Activated naive CD4-positive, alpha-beta T cell treated with anti-CD3 and anti-CD28 coated beads, Interleukin-2, amount 10 ng/mL, durations not matched to agents 7 days and 5 days (primary cell): ENCODE measurements at regions not wholly inside any gene's neighbourhood (a gene's known extent, or its start where the extent isn't known, plus 50 kb on each side); places are given as distances from the start of the nearest gene placed in this dataset.
"Not testable (repeated sequence)": the region's sequence is repeated elsewhere in the genome, so short reads cannot be mapped to it uniquely, and the experiment has no call there.

ENCODE experiments used
- CTCF ChIA-PET: fragments of 350-600 bp; sonication (Branson Sonifier 250); formaldehyde crosslinking; loops from one replicate; lab custom pipeline; 2021; ENCODE audit warnings: antibody characterized with exemption; lab: Charles Lee
- DNase-seq: peaks from one replicate; pipeline ENCODE4 v3.0.0-alpha.2; 2020
- H3K27ac Mint-ChIP-seq: one replicate; pipeline ENCODE4 v1.8.0; 2021; ENCODE audit warnings: mild to moderate bottlenecking, moderate library complexity, mixed read lengths
- H3K27me3 Mint-ChIP-seq: one replicate; pipeline ENCODE4 v1.8.0; 2021; ENCODE audit warnings: mild to moderate bottlenecking, mixed read lengths
- H3K36me3 Mint-ChIP-seq: one replicate; pipeline ENCODE4 v1.8.0; 2021; ENCODE audit warnings: mixed read lengths
- H3K4me1 Mint-ChIP-seq: one replicate; pipeline ENCODE4 v1.8.0; 2021; ENCODE audit warnings: mixed read lengths
- H3K4me3 Mint-ChIP-seq: one replicate; pipeline ENCODE4 v1.8.0; 2021; ENCODE audit warnings: mild to moderate bottlenecking, moderate library complexity, mixed read lengths
- H3K9me3 Mint-ChIP-seq: one replicate; pipeline ENCODE4 v1.8.0; 2021; ENCODE audit warnings: mixed read lengths

DNA sequence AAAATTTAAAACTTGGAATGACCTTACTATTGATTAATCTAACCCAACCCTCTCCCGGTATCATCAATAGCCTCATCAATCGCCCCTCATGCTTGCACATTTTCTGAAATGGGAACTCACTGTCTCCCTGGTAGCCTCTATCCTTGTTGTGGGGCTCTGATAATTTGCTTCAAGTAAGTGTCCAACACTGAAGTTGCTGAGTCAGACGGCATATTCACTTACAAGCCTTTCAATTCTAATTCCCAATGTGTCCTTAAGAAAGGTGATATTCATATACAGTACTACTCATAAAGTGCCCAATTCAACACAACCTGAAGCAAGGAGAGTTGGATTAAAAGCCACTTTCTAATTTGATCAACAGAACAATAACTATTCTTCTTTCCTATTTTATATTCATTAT lies 1146.1 kb upstream of the TMEM132C start:
- Mint-ChIP-seq H3K4me1 (no peaks in the 10 kb centered on the region), H3K27ac (no peak overlapping the region), H3K27me3 (peaks cover 3% of the 10 kb centered on the region), H3K9me3 (no peaks in the 10 kb centered on the region), H3K4me3 (no peak overlapping the region), H3K36me3 (no peaks in the 10 kb centered on the region)
- CTCF ChIA-PET: no interaction called here
- DNase-seq: no peak

- Mint-ChIP-seq H3K36me3 (no peaks in the 10 kb centered on the region), H3K27ac (no peak overlapping the region), H3K4me3 (no peak overlapping the region), H3K27me3 (peaks cover 3% of the 10 kb centered on the region), H3K4me1 (no peaks in the 10 kb centered on the region), H3K9me3 (no peaks in the 10 kb centered on the region)
- no peak for DNase-seq
- CTCF ChIA-PET: interaction anchor here (1.0 kb wide), 1 partner anchor 14 kb away, joined by 3 read pairs; no protein-coding TSS in a partner anchor
These were observed 1145.4 kb upstream of the TMEM132C start for GRCh38 chr12:127121494-127122084.

DNA sequence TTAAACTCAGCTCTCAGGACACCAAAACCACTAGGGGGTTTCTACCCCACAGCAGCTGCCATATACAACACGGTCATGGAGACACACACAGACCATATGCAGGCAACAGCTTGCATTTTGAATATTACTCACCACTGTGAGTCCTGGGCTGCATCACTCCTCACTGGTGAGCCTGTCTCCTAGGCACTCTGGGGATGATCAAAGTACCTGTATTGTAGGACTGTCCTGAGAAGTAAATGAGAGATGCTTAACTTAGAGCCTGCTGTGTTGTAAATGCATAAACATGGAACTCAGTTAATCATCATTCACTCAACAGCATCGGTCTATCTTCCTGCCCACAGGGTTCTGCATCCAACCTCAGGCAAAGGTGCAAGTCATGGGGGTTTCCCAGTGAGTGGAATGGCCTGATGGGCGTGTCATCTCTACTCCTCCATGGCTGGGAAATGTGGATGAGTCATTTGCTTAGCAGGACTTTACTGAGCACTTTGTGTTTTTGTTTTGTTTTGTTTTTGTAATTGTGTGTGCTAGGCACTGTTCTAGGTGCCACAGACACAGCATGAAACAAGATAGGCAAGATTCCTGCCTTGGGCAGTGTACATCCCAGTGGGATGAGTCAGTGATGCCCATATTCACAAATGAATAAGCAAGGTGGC lies 1141.2 kb upstream of the TMEM132C start:
- Mint-ChIP-seq H3K27me3 (no peaks in the 10 kb centered on the region), H3K4me3 (no peak overlapping the region), H3K4me1 (no peaks in the 10 kb centered on the region), H3K36me3 (no peaks in the 10 kb centered on the region), H3K27ac (no peak overlapping the region), H3K9me3 (no peaks in the 10 kb centered on the region)
- no peak for DNase-seq
- CTCF ChIA-PET: no interaction called here

- Mint-ChIP-seq H3K4me1 (no peaks in the 10 kb centered on the region), H3K27me3 (no peaks in the 10 kb centered on the region), H3K4me3 (no peak overlapping the region), H3K9me3 (no peaks in the 10 kb centered on the region), H3K36me3 (no peaks in the 10 kb centered on the region), H3K27ac (no peak overlapping the region)
- CTCF ChIA-PET: no interaction called here
- DNase-seq: no peak
These were observed 1140.7 kb upstream of the TMEM132C start for GRCh38 chr12:127126260-127126628.

DNA sequence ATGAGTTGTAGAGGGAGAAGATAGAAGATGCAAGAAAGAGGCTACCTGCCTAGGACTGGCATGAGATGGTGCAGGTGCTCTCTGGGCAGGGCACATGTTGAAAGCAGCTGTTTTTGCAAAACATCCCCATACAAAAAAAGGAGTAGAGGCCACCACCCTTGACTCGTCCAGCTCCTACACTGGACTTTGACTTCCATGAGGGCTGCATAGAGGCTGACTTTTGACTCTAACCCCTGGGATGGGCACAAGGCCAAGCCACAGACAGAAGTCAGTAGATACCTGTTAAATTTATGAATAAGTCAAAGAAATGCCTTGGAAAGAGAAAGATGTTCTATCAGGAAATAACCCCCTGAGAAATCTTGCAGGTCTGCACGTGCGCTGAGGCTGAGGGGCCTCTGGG lies 1139.1 kb upstream of the TMEM132C start:
- H3K27ac Mint-ChIP-seq: no peak overlapping the region
- H3K36me3 Mint-ChIP-seq: no peaks in the 10 kb centered on the region
- CTCF ChIA-PET: no interaction called here
- H3K9me3 Mint-ChIP-seq: no peaks in the 10 kb centered on the region
- H3K4me3 Mint-ChIP-seq: no peak overlapping the region
- H3K27me3 Mint-ChIP-seq: no peaks in the 10 kb centered on the region
- H3K4me1 Mint-ChIP-seq: no peaks in the 10 kb centered on the region
- DNase-seq: no peak

- Mint-ChIP-seq H3K4me1 (no peaks in the 10 kb centered on the region), H3K4me3 (no peak overlapping the region), H3K36me3 (no peaks in the 10 kb centered on the region), H3K9me3 (no peaks in the 10 kb centered on the region), H3K27ac (no peak overlapping the region), H3K27me3 (no peaks in the 10 kb centered on the region)
- CTCF ChIA-PET: no interaction called here
- no peak for DNase-seq
These were observed 1136.4 kb upstream of the TMEM132C start for GRCh38 chr12:127130506-127131124.

GRCh38 chr12:127133675-127134335 lies 1133.2 kb upstream of the TMEM132C start:
- DNase-seq: no peak
- H3K4me1 Mint-ChIP-seq: no peaks in the 10 kb centered on the region
- no peaks in the 10 kb centered on the region for H3K9me3 Mint-ChIP-seq
- no peaks in the 10 kb centered on the region for H3K27me3 Mint-ChIP-seq
- CTCF ChIA-PET: interaction anchor here (0.6 kb wide), 1 partner anchor 12 kb away, joined by 3 read pairs; no protein-coding TSS in a partner anchor
- H3K27ac Mint-ChIP-seq: no peak overlapping the region
- no peak overlapping the region for H3K4me3 Mint-ChIP-seq
- H3K36me3 Mint-ChIP-seq: no peaks in the 10 kb centered on the region

DNA sequence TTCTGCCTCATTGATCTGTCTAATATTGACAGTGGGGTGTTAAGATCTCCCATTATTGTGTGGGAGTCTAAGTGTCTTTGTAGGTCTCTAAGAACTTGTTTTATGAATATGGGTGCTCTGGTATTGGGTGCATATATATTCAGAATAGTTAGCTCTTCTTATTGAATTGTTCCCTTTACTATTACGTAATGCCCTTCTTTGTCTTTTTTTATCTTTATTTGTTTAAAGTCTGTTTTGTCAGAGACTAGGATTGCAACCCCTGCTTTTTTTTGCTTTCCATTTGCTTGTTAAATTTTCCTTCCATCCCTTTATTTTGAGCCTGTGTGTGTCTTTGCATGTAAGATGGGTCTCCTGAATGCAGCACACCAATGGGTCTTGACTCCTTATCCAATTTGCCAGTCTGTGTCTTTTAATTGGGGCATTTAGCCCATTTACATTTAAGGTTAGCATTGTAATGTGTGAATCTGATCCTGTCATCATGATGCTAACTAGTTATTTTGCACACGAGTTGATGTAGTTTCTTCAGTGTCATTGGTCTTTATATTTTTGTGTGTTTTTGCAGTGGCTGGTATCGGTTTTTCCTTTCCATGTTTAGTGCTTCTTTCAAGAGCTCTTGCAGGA lies 1126.0 kb upstream of the TMEM132C start:
- H3K27ac Mint-ChIP-seq, H3K9me3 Mint-ChIP-seq, H3K4me1 Mint-ChIP-seq, H3K4me3 Mint-ChIP-seq, DNase-seq, H3K27me3 Mint-ChIP-seq, H3K36me3 Mint-ChIP-seq, CTCF ChIA-PET: not testable (repeated sequence)

DNA sequence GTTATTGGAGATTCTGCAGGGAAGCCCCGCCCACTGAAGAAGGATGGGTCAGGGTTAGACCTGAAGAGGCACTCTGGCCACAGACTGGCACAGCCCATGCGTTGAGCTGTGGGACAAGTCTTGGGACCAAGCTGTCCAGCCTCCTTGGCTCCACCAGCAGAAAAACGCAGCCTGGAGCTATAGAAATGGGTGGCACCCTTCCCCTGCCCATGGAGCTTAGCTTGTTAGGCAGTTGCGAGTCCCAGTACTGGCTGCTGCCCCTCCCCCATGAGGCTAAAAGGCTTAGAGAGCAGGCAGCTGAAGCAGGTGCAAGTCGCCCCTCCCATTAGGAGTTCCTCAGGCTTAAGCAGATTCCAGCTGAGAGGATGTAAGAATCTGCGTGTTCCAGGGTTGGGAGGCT lies 1124.0 kb upstream of the TMEM132C start:
- Mint-ChIP-seq H3K4me3 (no peak overlapping the region), H3K27ac (no peak overlapping the region), H3K9me3 (no peaks in the 10 kb centered on the region), H3K27me3 (peaks cover 9% of the 10 kb centered on the region), H3K36me3 (peaks cover 3% of the 10 kb centered on the region), H3K4me1 (peaks cover 8% of the 10 kb centered on the region)
- DNase-seq: no peak
- CTCF ChIA-PET: no interaction called here

DNA sequence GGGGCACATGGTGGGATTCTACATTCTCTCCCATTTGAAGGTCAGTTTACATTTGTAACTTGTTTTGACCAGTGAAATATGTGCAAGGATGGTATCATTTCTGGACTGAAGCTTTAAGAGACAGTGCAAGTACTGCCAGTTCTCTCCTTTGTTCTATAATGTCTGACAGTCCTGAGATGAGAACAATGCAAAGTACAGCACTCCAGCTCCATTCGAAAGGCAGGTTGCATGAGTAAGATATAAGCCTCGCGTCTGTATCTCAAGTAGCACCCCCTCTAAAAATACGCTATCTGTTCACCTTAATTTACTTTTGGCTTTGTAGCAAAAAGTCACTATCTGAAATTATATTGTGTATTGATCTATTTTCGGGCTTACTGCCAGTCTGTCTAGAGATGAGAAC lies 1122.2 kb upstream of the TMEM132C start:
- H3K4me1 Mint-ChIP-seq: peaks cover 8% of the 10 kb centered on the region
- DNase-seq: no peak
- H3K9me3 Mint-ChIP-seq: no peaks in the 10 kb centered on the region
- CTCF ChIA-PET: no interaction called here
- no peak overlapping the region for H3K4me3 Mint-ChIP-seq
- H3K36me3 Mint-ChIP-seq: peaks cover 3% of the 10 kb centered on the region
- peaks cover 9% of the 10 kb centered on the region for H3K27me3 Mint-ChIP-seq
- H3K27ac Mint-ChIP-seq: no peak overlapping the region

DNA sequence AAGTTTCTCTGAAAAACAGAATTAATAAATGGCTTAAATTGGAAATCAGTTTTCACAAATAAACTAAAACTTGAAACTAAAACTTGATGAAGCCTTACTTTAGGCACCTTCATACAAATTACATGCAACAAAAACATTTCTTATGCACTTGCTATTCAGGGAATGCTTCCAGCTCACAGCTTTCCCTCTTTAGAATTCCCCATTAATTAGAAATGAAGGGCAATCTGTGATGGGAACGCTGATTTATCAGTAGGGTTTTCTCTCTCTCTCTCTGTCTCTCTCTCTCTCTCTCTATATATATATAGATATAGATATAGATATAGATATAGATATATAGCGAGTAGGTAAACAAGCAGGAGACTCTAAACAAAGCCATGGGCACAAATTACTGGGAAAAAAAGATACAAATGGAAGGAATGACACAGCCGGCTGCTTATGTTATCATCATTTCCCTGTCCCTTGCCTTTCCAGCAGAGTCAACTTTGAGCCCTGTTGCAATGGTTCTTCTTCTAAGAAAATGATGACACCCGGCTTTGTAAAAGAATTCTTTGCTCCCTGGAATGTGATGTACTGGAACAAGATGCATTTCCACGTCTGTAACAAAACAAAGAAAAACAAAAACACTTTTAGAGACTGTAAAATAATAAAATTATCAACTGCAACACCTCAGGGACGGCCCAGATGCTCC lies 1121.6 kb upstream of the TMEM132C start:
- peaks cover 3% of the 10 kb centered on the region for H3K36me3 Mint-ChIP-seq
- peak overlapping the region; percentile 74 for H3K4me3 Mint-ChIP-seq
- peaks cover 9% of the 10 kb centered on the region for H3K27me3 Mint-ChIP-seq
- peak overlapping the region; percentile 49 for H3K27ac Mint-ChIP-seq
- DNase-seq: no peak
- CTCF ChIA-PET: no interaction called here
- no peaks in the 10 kb centered on the region for H3K9me3 Mint-ChIP-seq
- H3K4me1 Mint-ChIP-seq: peaks cover 8% of the 10 kb centered on the region

DNA sequence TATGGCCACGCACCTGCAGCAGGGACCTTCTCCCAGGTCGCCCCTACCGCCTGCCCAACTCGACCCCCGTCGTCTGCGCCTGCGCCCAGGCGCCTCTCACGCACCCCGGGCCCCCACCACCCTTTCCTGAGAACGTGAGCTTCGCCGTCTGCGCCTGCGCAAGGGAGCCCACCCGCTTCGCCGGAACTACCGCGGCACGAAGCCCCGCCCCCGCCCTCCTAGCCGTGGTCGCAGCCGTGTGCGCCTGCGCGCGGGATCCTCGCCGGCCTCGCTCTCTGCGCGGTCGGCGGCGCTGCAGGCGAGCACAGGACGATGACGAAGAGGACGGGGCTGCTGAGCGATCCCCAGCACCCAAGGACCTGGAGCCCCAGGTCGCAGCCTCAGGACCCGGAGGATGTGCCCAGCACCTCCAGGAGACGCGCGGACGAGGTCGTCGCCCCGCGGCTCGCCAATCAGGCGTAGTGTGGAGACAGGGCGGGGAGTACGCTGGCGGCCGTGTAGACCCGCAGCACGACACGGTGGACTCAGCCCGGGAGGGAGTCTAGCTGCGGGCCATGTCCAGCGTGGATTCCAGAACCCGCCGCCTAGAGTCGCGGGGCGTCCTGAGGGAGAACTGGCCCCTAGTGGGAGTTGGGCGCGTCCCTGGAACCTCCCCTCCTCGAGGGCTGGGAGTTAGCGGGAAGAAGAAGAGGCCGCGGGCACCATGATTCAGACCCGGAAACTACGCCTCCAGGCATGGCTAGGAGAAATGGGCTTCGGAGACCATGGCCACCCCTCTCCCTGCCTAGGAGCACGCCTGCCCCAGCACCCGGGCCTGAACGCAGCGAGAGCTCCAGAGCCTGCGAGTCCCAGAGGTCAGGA lies 1120.8 kb upstream of the TMEM132C start:
- Mint-ChIP-seq H3K9me3 (no peaks in the 10 kb centered on the region), H3K27ac (peak overlapping the region; percentile 77), H3K4me3 (peak overlapping the region; percentile 74), H3K36me3 (peaks cover 3% of the 10 kb centered on the region), H3K4me1 (peaks cover 8% of the 10 kb centered on the region), H3K27me3 (peaks cover 9% of the 10 kb centered on the region)
- DNase-seq: peak; percentile 76
- CTCF ChIA-PET: interaction anchor here (1.0 kb wide), 1 partner anchor 144 kb away, joined by 3 read pairs; no protein-coding TSS in a partner anchor
